GM18517 (cell line): ENCODE measurements at regions not wholly inside any gene's neighbourhood (a gene's known extent, or its start where the extent isn't known, plus 50 kb on each side); places are given as distances from the start of the nearest gene placed in this dataset.
A peak's percentile ranks its signal among the peaks of the same experiment; 100 is the strongest.
"Not testable (repeated sequence)": the region's sequence is repeated elsewhere in the genome, so short reads cannot be mapped to it uniquely, and the experiment has no call there.

ENCODE experiments used
- ATAC-seq: cut with Tn5 transposase; IDR thresholded peaks from one replicate; pipeline ENCODE4 v1.9.1; 2021; ENCODE audit warnings: mild to moderate bottlenecking, moderate library complexity; ENCODE audit not compliant: unreplicated experiment

GRCh38 chr9:1903080-1903704 lies 112.0 kb upstream of the SMARCA2 start:
- ATAC-seq, result not testable (repeated sequence)

GRCh38 chr9:1907465-1907864 lies 107.7 kb upstream of the SMARCA2 start:
- no peak for ATAC-seq

- no peak for ATAC-seq
These were observed 105.8 kb upstream of the SMARCA2 start for GRCh38 chr9:1909322-1909721.

GRCh38 chr9:1910269-1910811 lies 104.8 kb upstream of the SMARCA2 start:
- no peak for ATAC-seq

GRCh38 chr9:1913631-1914330 lies 101.4 kb upstream of the SMARCA2 start:
- no peak for ATAC-seq

- no peak for ATAC-seq
These were observed 99.1 kb upstream of the SMARCA2 start for GRCh38 chr9:1916095-1916494.

- no peak for ATAC-seq
These were observed 98.5 kb upstream of the SMARCA2 start for GRCh38 chr9:1916655-1917054.

GRCh38 chr9:1917396-1917935 lies 97.7 kb upstream of the SMARCA2 start:
- no peak for ATAC-seq

GRCh38 chr9:1918108-1918507 lies 97.0 kb upstream of the SMARCA2 start:
- ATAC-seq, result no peak

- ATAC-seq, result no peak
These were observed 96.5 kb upstream of the SMARCA2 start for GRCh38 chr9:1918622-1919021.

- ATAC-seq, result no peak
These were observed 95.9 kb upstream of the SMARCA2 start for GRCh38 chr9:1919229-1919628.

GRCh38 chr9:1920386-1920785 lies 94.8 kb upstream of the SMARCA2 start:
- ATAC-seq, result no peak

GRCh38 chr9:1922026-1922425 lies 93.1 kb upstream of the SMARCA2 start:
- ATAC-seq, result no peak

GRCh38 chr9:1927546-1927945 lies 87.6 kb upstream of the SMARCA2 start:
- ATAC-seq, result no peak

- no peak for ATAC-seq
These were observed 86.0 kb upstream of the SMARCA2 start for GRCh38 chr9:1929134-1929533.

GRCh38 chr9:1929722-1930244 lies 85.4 kb upstream of the SMARCA2 start:
- no peak for ATAC-seq

GRCh38 chr9:1930245-1930736 lies 84.9 kb upstream of the SMARCA2 start:
- ATAC-seq, result not testable (repeated sequence)

- ATAC-seq, result peak; percentile 23
These were observed 77.0 kb upstream of the SMARCA2 start for GRCh38 chr9:1938135-1938534.

GRCh38 chr9:1938675-1939170 lies 76.4 kb upstream of the SMARCA2 start:
- peak; percentile 82 for ATAC-seq

- ATAC-seq, result peak; percentile 47
These were observed 75.7 kb upstream of the SMARCA2 start for GRCh38 chr9:1939466-1939865.

- peak; percentile 73 for ATAC-seq
These were observed 75.2 kb upstream of the SMARCA2 start for GRCh38 chr9:1939926-1940368.
